Trophoblast cell (in vitro differentiated cells and primary cell): ENCODE measurements at regions not wholly inside any gene's neighbourhood (a gene's known extent, or its start where the extent isn't known, plus 50 kb on each side); places are given as distances from the start of the nearest gene placed in this dataset.
A peak's percentile ranks its signal among the peaks of the same experiment; 100 is the strongest.

ENCODE experiments used
- DNase-seq, 2 donors: peaks; one replicate each; pipeline ENCODE4 v3.0.0-alpha.2; 2016
- H2AFZ ChIP-seq: 2 replicates; pipeline ENCODE4 v1.6.1; 2013; ENCODE audit warnings: low read length, moderate library complexity, mild to moderate bottlenecking; ENCODE audit not compliant: insufficient read depth, poor library complexity
- H2AK5ac ChIP-seq: 2 replicates; pipeline ENCODE4 v1.6.1; 2013; ENCODE audit warnings: mild to moderate bottlenecking, low read length
- H2BK120ac ChIP-seq: 2 replicates; pipeline ENCODE4 v1.6.1; 2013; ENCODE audit warnings: low read length, mild to moderate bottlenecking, moderate library complexity; ENCODE audit not compliant: insufficient read depth, poor library complexity
- H2BK12ac ChIP-seq: 2 replicates; pipeline ENCODE4 v1.6.1; 2013; ENCODE audit warnings: mild to moderate bottlenecking, low read length, moderate library complexity
- H2BK5ac ChIP-seq: 2 replicates; pipeline ENCODE4 v1.6.1; 2013; ENCODE audit warnings: low read length, low read depth, moderate library complexity, mild to moderate bottlenecking; ENCODE audit not compliant: poor library complexity
- H3K14ac ChIP-seq: 2 replicates; pipeline ENCODE4 v1.6.1; 2013; ENCODE audit warnings: mild to moderate bottlenecking, low read length
- H3K18ac ChIP-seq: 2 replicates; pipeline ENCODE4 v1.6.1; 2013; ENCODE audit warnings: mild to moderate bottlenecking, low read length
- H3K23ac ChIP-seq: 2 replicates; pipeline ENCODE4 v1.6.1; 2013; ENCODE audit warnings: low read length
- H3K27ac ChIP-seq: 2 replicates; pipeline ENCODE4 v1.5.1; 2013; ENCODE audit warnings: low read depth, mild to moderate bottlenecking, inconsistent platforms, low read length, moderate library complexity
- H3K27me3 ChIP-seq: 2 replicates; pipeline ENCODE4 v1.6.1; 2013; ENCODE audit warnings: inconsistent platforms, mild to moderate bottlenecking, low read length, moderate library complexity; ENCODE audit not compliant: insufficient read depth
- H3K36me3 ChIP-seq, 2 experiments: 1 replicate in 1 of 2; 2 replicates in 1 of 2; pipeline ENCODE4 v1.6.1; 2013; ENCODE audit warnings: low read length in 2 of 2, mild to moderate bottlenecking in 2 of 2, moderate library complexity in 1 of 2; ENCODE audit not compliant: insufficient read depth in 2 of 2, control insufficient read depth in 1 of 2
- H3K4ac ChIP-seq: 2 replicates; pipeline ENCODE4 v1.6.1; 2013; ENCODE audit warnings: low read depth, mild to moderate bottlenecking, low read length, moderate library complexity
- H3K4me1 ChIP-seq, 2 experiments: 1 replicate in 1 of 2; 2 replicates in 1 of 2; pipeline ENCODE4 v1.6.1; 2013; ENCODE audit warnings: low read length in 2 of 2, mild to moderate bottlenecking in 2 of 2, moderate library complexity in 1 of 2; ENCODE audit not compliant: insufficient read depth in 2 of 2, control insufficient read depth in 1 of 2
- H3K4me2 ChIP-seq: 2 replicates; pipeline ENCODE4 v1.6.1; 2013; ENCODE audit warnings: inconsistent platforms, mild to moderate bottlenecking, low read length, moderate library complexity
- H3K4me3 ChIP-seq: 2 replicates; pipeline ENCODE4 v1.5.1; 2013; ENCODE audit warnings: mild to moderate bottlenecking, low read depth, low read length, inconsistent platforms
- H3K79me1 ChIP-seq: one replicate; pipeline ENCODE4 v1.6.1; 2013; ENCODE audit warnings: low read length
- H3K79me2 ChIP-seq: 2 replicates; pipeline ENCODE4 v1.6.1; 2013; ENCODE audit warnings: low read length, mild to moderate bottlenecking; ENCODE audit not compliant: control insufficient read depth, insufficient read depth, poor library complexity
- H3K9ac ChIP-seq: 2 replicates; pipeline ENCODE4 v1.6.1; 2013; ENCODE audit warnings: mild to moderate bottlenecking, low read length
- H3K9me3 ChIP-seq: 2 replicates; pipeline ENCODE4 v1.6.1; 2013; ENCODE audit warnings: low read depth, mild to moderate bottlenecking, control low read depth, inconsistent platforms, low read length; ENCODE audit not compliant: insufficient read depth
- H4K12ac ChIP-seq: 2 replicates; pipeline ENCODE4 v1.6.1; 2013; ENCODE audit warnings: low read depth, mild to moderate bottlenecking, low read length, moderate library complexity
- H4K8ac ChIP-seq: 2 replicates; pipeline ENCODE4 v1.6.1; 2013; ENCODE audit warnings: low read depth, mild to moderate bottlenecking, low read length, moderate library complexity
- H4K91ac ChIP-seq: one replicate; pipeline ENCODE4 v1.6.1; 2013; ENCODE audit warnings: low read depth, mild to moderate bottlenecking, low read length, moderate library complexity
- WGBS: extraction: QIAGEN DNeasy Blood & Tissue Kit; methylation state at CpG from one replicate; pipeline ENCODE4 v1.1.7; 2013; ENCODE audit warnings: missing lambda C conversion rate; ENCODE audit not compliant: insufficient read length, insufficient coverage; ENCODE audit errors: extremely low coverage; 5-methylcytosine and 5-hydroxymethylcytosine counted together

DNA sequence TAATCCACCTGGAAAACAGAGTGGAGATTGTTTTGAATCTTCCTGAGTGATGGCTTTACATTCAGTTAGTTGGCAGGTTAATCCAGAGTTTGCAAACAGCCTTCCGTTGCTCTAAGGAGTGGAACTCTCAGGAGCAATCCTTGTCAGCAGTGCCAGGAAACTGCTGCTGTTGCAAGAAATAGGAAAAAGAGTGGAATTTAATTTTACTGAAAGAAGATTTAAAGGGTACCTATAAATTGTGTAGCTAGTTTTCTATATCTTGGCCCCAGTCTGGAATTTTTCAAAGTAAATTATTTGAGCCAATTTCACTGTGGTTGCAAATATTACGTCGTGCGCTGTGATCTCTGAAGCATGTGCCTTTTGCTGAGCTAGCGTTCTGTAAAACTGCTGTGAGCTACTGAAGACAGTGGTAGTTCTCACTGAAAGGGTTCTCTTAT, 55.5 kb upstream of the SLC5A12 start:
- Histone ChIP-seq H4K12ac (no peak overlapping the region), H2BK120ac (no peak overlapping the region)
- no CpG with 5 or more reads among the region's 5 CpGs for WGBS

DNA sequence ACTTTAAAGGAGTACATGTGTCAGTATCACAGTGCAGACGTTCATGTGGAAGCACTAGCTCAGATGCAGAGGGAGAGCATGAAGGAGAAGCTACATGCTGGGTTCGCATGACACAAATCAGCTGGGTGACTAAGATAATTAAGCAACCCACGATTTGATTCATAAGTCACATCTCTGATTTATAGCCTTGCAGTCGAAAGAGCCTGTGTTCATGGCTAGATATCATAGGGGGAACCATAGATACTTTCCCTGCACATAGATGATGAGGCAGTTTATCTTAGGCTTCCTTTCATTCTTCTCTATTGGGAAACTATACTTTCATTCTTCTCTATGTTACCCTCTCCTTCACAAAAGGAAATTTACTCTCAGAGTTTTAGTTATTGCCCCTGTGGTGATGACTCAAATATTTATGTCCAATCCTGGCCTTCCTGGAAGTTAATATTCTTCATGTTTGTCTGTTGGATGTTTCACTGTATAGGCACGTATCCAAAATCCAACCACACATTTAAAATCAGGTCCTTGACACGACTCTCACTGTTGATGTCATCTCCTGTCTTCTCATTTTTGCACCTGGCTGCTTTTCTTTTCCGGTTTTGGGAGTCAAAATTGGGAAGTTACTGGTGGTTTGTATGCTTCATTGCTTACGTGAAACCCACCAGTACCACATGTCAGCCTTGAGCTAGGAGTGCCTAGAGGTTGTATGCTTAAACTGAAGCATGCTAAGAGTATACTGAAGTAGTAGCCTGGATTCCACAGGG, 56.3 kb upstream of the SLC5A12 start:
- H3K18ac ChIP-seq = no peak overlapping the region
- H3K27ac ChIP-seq = no peak overlapping the region
- no peaks in the 10 kb centered on the region for H3K79me1 ChIP-seq

More for the DNA sequence above, 55.5 kb upstream of the SLC5A12 start:
- Histone ChIP-seq H3K79me1 (no peaks in the 10 kb centered on the region), H3K4me2 (no peak overlapping the region), H4K8ac (no peak overlapping the region), H3K4me1 (no peaks in the 10 kb centered on the region), H3K9ac (no peak overlapping the region), H3K27ac (no peak overlapping the region), H2BK5ac (no peak overlapping the region), H2BK12ac (no peak overlapping the region), H3K4ac (no peak overlapping the region), H2AK5ac (no peak overlapping the region), H3K14ac (no peak overlapping the region), H2AFZ (no peak overlapping the region), H3K23ac (no peak overlapping the region), H3K9me3 (no peaks in the 10 kb centered on the region), H3K4me3 (no peak overlapping the region), H3K18ac (no peak overlapping the region), H4K91ac (no peak overlapping the region), H3K79me2 (no peaks in the 10 kb centered on the region), H3K36me3 (no peaks in the 10 kb centered on the region), H3K27me3 (no peaks in the 10 kb centered on the region)
- no peak for DNase-seq

DNA sequence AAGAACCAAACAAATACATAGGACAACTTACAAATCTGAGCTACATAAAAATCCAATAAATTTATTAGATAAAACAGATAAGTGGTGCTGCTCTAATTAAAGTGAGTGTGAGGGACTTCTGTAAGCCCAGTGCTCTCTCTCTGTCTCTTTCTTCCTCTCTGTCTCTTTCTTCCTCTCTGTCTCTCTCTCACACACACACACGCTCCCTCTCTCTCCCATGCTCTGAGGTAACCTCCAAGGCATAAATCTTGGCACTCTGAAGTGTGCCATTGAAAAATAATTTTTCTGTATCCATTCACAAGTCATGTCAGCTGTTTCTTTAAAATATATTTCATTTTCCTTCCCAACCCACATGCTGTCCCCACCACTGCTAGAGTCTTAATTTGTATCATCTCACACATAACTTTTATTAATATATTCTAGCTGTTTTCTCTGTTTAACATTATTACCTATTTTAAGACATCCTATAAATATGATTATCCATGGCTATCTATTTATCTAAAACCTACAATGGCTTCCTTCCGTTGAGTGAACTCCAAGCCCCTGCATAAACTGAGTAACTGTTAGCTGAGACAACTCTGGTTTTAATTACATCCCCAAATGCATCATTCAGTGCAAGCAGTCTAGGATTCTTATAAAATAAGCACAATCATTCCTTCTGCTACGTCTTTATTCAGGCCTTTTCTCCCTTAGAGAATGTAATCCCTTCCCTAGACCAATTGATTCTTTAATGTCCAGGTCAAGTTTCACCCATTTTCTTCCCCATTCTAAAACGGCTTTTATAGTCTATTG, 57.4 kb upstream of the SLC5A12 start:
- no CpG with 5 or more reads among the region's 4 CpGs for WGBS
- H4K12ac ChIP-seq = no peak overlapping the region

More for the DNA sequence above, 56.3 kb upstream of the SLC5A12 start:
- no peak overlapping the region for H2BK120ac ChIP-seq
- no peak for DNase-seq
- no peak overlapping the region for H4K8ac ChIP-seq
- no peaks in the 10 kb centered on the region for H3K36me3 ChIP-seq
- H4K91ac ChIP-seq = no peak overlapping the region
- H3K4me3 ChIP-seq = no peak overlapping the region
- no peak overlapping the region for H3K23ac ChIP-seq
- H3K14ac ChIP-seq = no peak overlapping the region
- H3K9me3 ChIP-seq = no peaks in the 10 kb centered on the region
- H4K12ac ChIP-seq = no peak overlapping the region
- no peaks in the 10 kb centered on the region for H3K79me2 ChIP-seq
- no peak overlapping the region for H3K4ac ChIP-seq
- no peak overlapping the region for H2BK12ac ChIP-seq
- no peak overlapping the region for H3K9ac ChIP-seq
- H3K4me2 ChIP-seq = no peak overlapping the region
- no peak overlapping the region for H2BK5ac ChIP-seq
- H3K27me3 ChIP-seq = no peaks in the 10 kb centered on the region
- H2AFZ ChIP-seq = no peak overlapping the region
- H2AK5ac ChIP-seq = no peak overlapping the region
- WGBS = no CpG with 5 or more reads among the region's 8 CpGs
- no peaks in the 10 kb centered on the region for H3K4me1 ChIP-seq

DNA sequence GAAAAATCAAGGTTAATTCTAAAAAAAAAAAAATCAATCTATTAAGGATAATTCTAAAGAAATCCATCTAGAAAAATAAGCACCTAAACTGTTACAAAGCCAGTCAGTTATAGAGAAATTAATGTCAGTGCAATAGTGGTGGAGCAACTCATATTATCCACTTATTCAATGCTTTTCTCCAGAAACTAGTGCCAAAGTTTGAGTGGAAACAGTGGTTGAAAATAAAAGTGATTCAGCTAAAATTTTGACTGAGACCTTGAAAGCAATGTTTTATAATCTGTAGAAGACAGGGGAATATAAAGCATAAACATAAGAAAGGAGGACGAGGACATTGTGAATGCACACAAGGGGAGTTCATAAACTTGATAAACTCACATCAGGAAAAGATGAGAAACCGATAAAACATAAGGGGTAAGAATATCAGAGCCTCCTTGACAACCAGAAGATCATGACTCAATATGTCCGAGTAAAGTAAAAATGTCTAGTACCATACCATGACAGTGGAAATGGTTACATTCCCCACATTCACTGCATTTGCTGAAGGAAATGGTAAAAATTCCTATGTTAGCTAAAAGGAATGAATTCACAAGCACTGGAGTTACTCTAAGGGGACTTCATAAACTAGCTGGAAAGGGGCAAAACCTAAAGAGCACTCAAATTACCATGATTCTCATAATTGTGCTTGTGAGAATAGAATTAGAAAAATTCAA, 58.7 kb upstream of the SLC5A12 start:
- no peaks in the 10 kb centered on the region for H3K27me3 ChIP-seq
- no peak overlapping the region for H2AFZ ChIP-seq
- no peak overlapping the region for H4K8ac ChIP-seq
- no peak overlapping the region for H3K9ac ChIP-seq
- peaks cover 7% of the 10 kb centered on the region for H3K9me3 ChIP-seq
- no CpG with 5 or more reads among the region's 3 CpGs for WGBS
- no peak overlapping the region for H3K14ac ChIP-seq
- H3K27ac ChIP-seq = no peak overlapping the region
- no peaks in the 10 kb centered on the region for H3K4me1 ChIP-seq
- H2BK12ac ChIP-seq = no peak overlapping the region
- H3K4me3 ChIP-seq = no peak overlapping the region
- DNase-seq = peak in 1 of 2 donors; percentile 65
- H3K23ac ChIP-seq = no peak overlapping the region
- H3K36me3 ChIP-seq = no peaks in the 10 kb centered on the region
- no peak overlapping the region for H4K91ac ChIP-seq
- no peak overlapping the region for H2BK120ac ChIP-seq
- no peak overlapping the region for H3K4ac ChIP-seq
- H2AK5ac ChIP-seq = no peak overlapping the region
- no peak overlapping the region for H3K4me2 ChIP-seq
- H2BK5ac ChIP-seq = no peak overlapping the region
- H3K18ac ChIP-seq = no peak overlapping the region
- H3K79me1 ChIP-seq = no peaks in the 10 kb centered on the region
- no peaks in the 10 kb centered on the region for H3K79me2 ChIP-seq
- no peak overlapping the region for H4K12ac ChIP-seq

More for the DNA sequence above, 57.4 kb upstream of the SLC5A12 start:
- H2BK120ac ChIP-seq = no peak overlapping the region
- H4K8ac ChIP-seq = no peak overlapping the region
- H3K4me1 ChIP-seq = no peaks in the 10 kb centered on the region
- H3K9ac ChIP-seq = no peak overlapping the region
- no peak overlapping the region for H4K91ac ChIP-seq
- no peak overlapping the region for H3K14ac ChIP-seq
- H2BK5ac ChIP-seq = no peak overlapping the region
- peaks cover 3% of the 10 kb centered on the region for H3K9me3 ChIP-seq
- H3K4me3 ChIP-seq = no peak overlapping the region
- H3K18ac ChIP-seq = no peak overlapping the region
- H3K36me3 ChIP-seq = no peaks in the 10 kb centered on the region
- no peak overlapping the region for H3K4ac ChIP-seq
- no peak overlapping the region for H3K27ac ChIP-seq
- no peak overlapping the region for H3K4me2 ChIP-seq
- no peak overlapping the region for H3K23ac ChIP-seq
- H3K79me2 ChIP-seq = no peaks in the 10 kb centered on the region
- no peaks in the 10 kb centered on the region for H3K79me1 ChIP-seq
- no peak overlapping the region for H2AK5ac ChIP-seq
- no peaks in the 10 kb centered on the region for H3K27me3 ChIP-seq
- no peak overlapping the region for H2BK12ac ChIP-seq
- DNase-seq = no peak
- H2AFZ ChIP-seq = no peak overlapping the region
